GM12878 (cell line): ENCODE measurements at regions not wholly inside any gene's neighbourhood (a gene's known extent, or its start where the extent isn't known, plus 50 kb on each side); places are given as distances from the start of the nearest gene placed in this dataset.

Experiments
- BHLHE40 ChIP-seq, 2 experiments: fragments of 450-650 bp in 1 of 2; IDR thresholded peaks; 2 replicates each; pipeline ENCODE4 v1.6.1; 2011 to 2017; ENCODE audit warnings: low read depth in 2 of 2, borderline replicate concordance in 1 of 2, improper control_type of control experiment in 1 of 2, low read length in 1 of 2, mild to moderate bottlenecking in 1 of 2
- CHD2 ChIP-seq: IDR thresholded peaks from 2 replicates; pipeline ENCODE4 v1.6.1; 2011; ENCODE audit warnings: low read depth, low read length, improper control_type of control experiment, borderline replicate concordance
- DPF2 ChIP-seq: fragments of 450-650 bp; IDR thresholded peaks from 2 replicates; pipeline ENCODE4 v1.6.1; 2017; ENCODE audit warnings: mild to moderate bottlenecking
- E2F4 ChIP-seq: IDR thresholded peaks from 2 replicates; pipeline ENCODE4 v1.6.1; 2012; ENCODE audit warnings: low read depth, low read length, improper control_type of control experiment
- IRF3 ChIP-seq: fragments of 450-650 bp; IDR thresholded peaks from 2 replicates; pipeline ENCODE4 v1.6.1; 2014; ENCODE audit warnings: mild to moderate bottlenecking
- IRF5 ChIP-seq: fragments of 450-650 bp; IDR thresholded peaks from 2 replicates; pipeline ENCODE4 v1.6.1; 2017; ENCODE audit warnings: borderline replicate concordance
- KAT2A ChIP-seq: conservative IDR thresholded peaks from 2 replicates; pipeline ENCODE4 v1.6.1; 2011; ENCODE audit warnings: low read depth, low read length; ENCODE audit not compliant: control insufficient read depth
- KDM1A ChIP-seq: fragments of 200-600 bp; sonication (generic); IDR thresholded peaks from 2 replicates; pipeline ENCODE4 v1.6.1; 2016; ENCODE audit warnings: borderline replicate concordance
- MXI1 ChIP-seq: fragments of 150-350 bp; IDR thresholded peaks from 2 replicates; pipeline ENCODE4 v1.6.1; 2011; ENCODE audit warnings: low read depth, mild to moderate bottlenecking, inconsistent platforms, low read length, improper control_type of control experiment
- NFXL1 ChIP-seq: fragments of 450-650 bp; IDR thresholded peaks from 2 replicates; pipeline ENCODE4 v1.6.1; 2017; ENCODE audit warnings: antibody characterized with exemption, mild to moderate bottlenecking, borderline replicate concordance
- SMAD5 ChIP-seq: IDR thresholded peaks from 2 replicates; pipeline ENCODE4 v1.6.1; 2016; ENCODE audit warnings: antibody characterized with exemption, low read depth
- SMARCA5 ChIP-seq: fragments of 450-650 bp; IDR thresholded peaks from 2 replicates; pipeline ENCODE4 v1.6.1; 2017; ENCODE audit warnings: mild to moderate bottlenecking
- SMC3 ChIP-seq: IDR thresholded peaks from 2 replicates; pipeline ENCODE4 v1.6.1; 2011; ENCODE audit warnings: low read length, improper control_type of control experiment, borderline replicate concordance
- TCF3 ChIP-seq: IDR thresholded peaks from 2 replicates; pipeline ENCODE4 v1.6.1; 2012; ENCODE audit warnings: low read depth, mild to moderate bottlenecking, low read length, borderline replicate concordance; ENCODE audit not compliant: insufficient read depth
- ZBTB11 ChIP-seq: fragments of 450-650 bp; formaldehyde crosslinking; IDR thresholded peaks from 2 replicates; pipeline ENCODE4 v1.5.0; 2022; ENCODE audit warnings: mild to moderate bottlenecking, missing genetic modification characterization
- ZBTB4 ChIP-seq: fragments of 450-650 bp; formaldehyde crosslinking; IDR thresholded peaks from 2 replicates; pipeline ENCODE4 v1.4.0; 2022; ENCODE audit warnings: mild to moderate bottlenecking, moderate library complexity
- ZNF217 ChIP-seq: fragments of 450-650 bp; IDR thresholded peaks from 2 replicates; pipeline ENCODE4 v1.6.1; 2017; ENCODE audit warnings: antibody characterized with exemption, mild to moderate bottlenecking
- ZNF384 ChIP-seq: IDR thresholded peaks from 2 replicates; pipeline ENCODE4 v1.6.1; 2012; ENCODE audit warnings: low read depth, mild to moderate bottlenecking, low read length, improper control_type of control experiment, borderline replicate concordance
- ZSCAN29 ChIP-seq: fragments of 450-650 bp; IDR thresholded peaks from 2 replicates; pipeline ENCODE4 v1.6.1; 2017; ENCODE audit warnings: mild to moderate bottlenecking, moderate library complexity

- no peak for TF ChIP-seq MXI1
- no peak for TF ChIP-seq IRF5
- no peak for TF ChIP-seq SMC3
- TF ChIP-seq CHD2, result no peak
- TF ChIP-seq ZBTB4 (CRISPR knock-in tag), result no peak
- TF ChIP-seq IRF3, result no peak
- TF ChIP-seq KDM1A, result no peak
- no peak for TF ChIP-seq KAT2A
- TF ChIP-seq TCF3, result no peak
- TF ChIP-seq SMARCA5, result no peak
- TF ChIP-seq DPF2, result peak; percentile 79
- no peak for TF ChIP-seq ZSCAN29
- no peak for TF ChIP-seq NFXL1
- no peak for TF ChIP-seq ZNF217
- TF ChIP-seq SMAD5, result no peak
- no peak for TF ChIP-seq E2F4
- TF ChIP-seq ZBTB11 (CRISPR knock-in tag), result no peak
- peak; percentile 36 to 39; a peak in 2 of 4 replicates for TF ChIP-seq BHLHE40 (IDR thresholded peaks at IDR 0.05; ENCODE audit: borderline replicate concordance in 1 of 2, low read depth in 2 of 2, low read length in 1 of 2)
- no peak for TF ChIP-seq ZNF384
Measured at GRCh38 chr7:142583446-142583845, 165.8 kb upstream of the PRSS1 start (continued).
